ENCODE measurements at regions not wholly inside any gene's neighbourhood (a gene's known extent, or its start where the extent isn't known, plus 50 kb on each side); places are given as distances from the start of the nearest gene placed in this dataset.

GRCh38 chr18:73869182-73869581 is 278.5 kb downstream of the FBXO15 start:
- Histone ChIP-seq H3K27me3 (ENCODE audit: low read depth) (no peaks in the 10 kb centered on the region), H3K4me3 (no peak overlapping the region), H3K27ac (no peak overlapping the region), H3K9me3 (no peaks in the 10 kb centered on the region), H3K4me1 (no peaks in the 10 kb centered on the region), H3K36me3 (no peaks in the 10 kb centered on the region)
- TF ChIP-seq CTCF (IDR thresholded peaks at IDR 0.05), result no peak
- intact Hi-C loops (cut with DNase I), result no loop called here
- ATAC-seq (no peak), DNase-seq (no peak)

- ATAC-seq (no peak), DNase-seq (no peak)
- H3K4me1 ChIP-seq, result no peaks in the 10 kb centered on the region
- H3K27me3 ChIP-seq (ENCODE audit: low read depth), result no peaks in the 10 kb centered on the region
- H3K9me3 ChIP-seq, result no peaks in the 10 kb centered on the region
- no peaks in the 10 kb centered on the region for H3K36me3 ChIP-seq
- H3K4me3 ChIP-seq, result no peak overlapping the region
- TF ChIP-seq CTCF (IDR thresholded peaks at IDR 0.05), result no peak
- intact Hi-C loops (cut with DNase I), result no loop called here
- H3K27ac ChIP-seq, result no peak overlapping the region
Observed at GRCh38 chr18:73861771-73862170, 285.9 kb downstream of the FBXO15 start.

GRCh38 chr18:73859837-73860397 is 287.7 kb downstream of the FBXO15 start:
- TF ChIP-seq CTCF (IDR thresholded peaks at IDR 0.05), result no peak
- DNase-seq, result no peak

GRCh38 chr18:73852789-73853549 is 294.7 kb downstream of the FBXO15 start:
- no peak overlapping the region for H3K4me3 ChIP-seq
- H3K36me3 ChIP-seq, result no peaks in the 10 kb centered on the region
- H3K9me3 ChIP-seq, result no peaks in the 10 kb centered on the region
- no peaks in the 10 kb centered on the region for H3K27me3 ChIP-seq (ENCODE audit: low read depth)
- ATAC-seq (no peak), DNase-seq (no peak)
- no peaks in the 10 kb centered on the region for H3K4me1 ChIP-seq
- no peak overlapping the region for H3K27ac ChIP-seq
- intact Hi-C loops (cut with DNase I), result no loop called here
- no peak for TF ChIP-seq CTCF (IDR thresholded peaks at IDR 0.05)

More at GRCh38 chr18:73859837-73860397, 287.7 kb downstream of the FBXO15 start:
- Histone ChIP-seq H3K27me3 (ENCODE audit: low read depth) (no peaks in the 10 kb centered on the region), H3K4me3 (no peak overlapping the region), H3K27ac (no peak overlapping the region), H3K4me1 (no peaks in the 10 kb centered on the region), H3K36me3 (no peaks in the 10 kb centered on the region), H3K9me3 (no peaks in the 10 kb centered on the region)
- intact Hi-C loops (cut with DNase I), result no loop called here
- no peak for ATAC-seq

- DNase-seq (no peak), ATAC-seq (no peak)
- intact Hi-C loops (cut with DNase I), result no loop called here
- Histone ChIP-seq H3K36me3 (no peaks in the 10 kb centered on the region), H3K27ac (no peak overlapping the region), H3K9me3 (no peaks in the 10 kb centered on the region), H3K4me1 (no peaks in the 10 kb centered on the region), H3K4me3 (no peak overlapping the region), H3K27me3 (ENCODE audit: low read depth) (no peaks in the 10 kb centered on the region)
- TF ChIP-seq CTCF (IDR thresholded peaks at IDR 0.05), result no peak
Observed at GRCh38 chr18:73850782-73851181, 296.9 kb downstream of the FBXO15 start.
